WTC11 (cell line): ENCODE measurements at regions not wholly inside any gene's neighbourhood (a gene's known extent, or its start where the extent isn't known, plus 50 kb on each side); places are given as distances from the start of the nearest gene placed in this dataset.

Experiments used
- ATAC-seq: fragments of 200-7000 bp; cut with Tn5 transposase; 2 replicates; pipeline ENCODE4 v1.10.0; 2021; ENCODE audit warnings: mild to moderate bottlenecking, moderate library complexity
- CTCF ChIA-PET: fragments of 300-600 bp; sonication (Branson Sonifier 250); formaldehyde crosslinking; loops from one replicate; lab custom pipeline; 2021; ENCODE audit warnings: antibody characterized with exemption; lab: Charles Lee
- POLR2A ChIA-PET: fragments of 350-600 bp; sonication (Branson Sonifier 250); formaldehyde crosslinking; loops from one replicate; lab custom pipeline; 2021; ENCODE audit warnings: antibody characterized with exemption; lab: Charles Lee
- DNase-seq: peaks from one replicate; pipeline ENCODE4 v3.0.0; 2021; ENCODE audit warnings: low spot score
- H3K27ac Mint-ChIP-seq: 2 replicates; pipeline ENCODE4 v1.8.0; 2021; ENCODE audit warnings: mixed read lengths
- H3K27me3 Mint-ChIP-seq: 2 replicates; pipeline ENCODE4 v1.8.0; 2021; ENCODE audit warnings: low read depth, mild to moderate bottlenecking, moderate library complexity, mixed read lengths
- H3K36me3 Mint-ChIP-seq: 2 replicates; pipeline ENCODE4 v1.8.0; 2021; ENCODE audit warnings: mixed read lengths
- H3K4me1 Mint-ChIP-seq: 2 replicates; pipeline ENCODE4 v1.8.0; 2022; ENCODE audit warnings: mixed read lengths
- H3K4me3 Mint-ChIP-seq: 2 replicates; pipeline ENCODE4 v1.8.0; 2021; ENCODE audit warnings: mild to moderate bottlenecking, moderate library complexity, mixed read lengths
- H3K9me3 Mint-ChIP-seq: 2 replicates; pipeline ENCODE4 v1.8.0; 2021; ENCODE audit warnings: mixed read lengths
- AR ChIP-seq: fragments of 250-450 bp; sonication (Bioruptor Pico); IDR thresholded peaks from 2 replicates; pipeline ENCODE4 v1.9.0; 2021; ENCODE audit warnings: mild to moderate bottlenecking
- E2F4 ChIP-seq: sonication (generic); formaldehyde crosslinking; IDR thresholded peaks from 2 replicates; pipeline ENCODE4 v1.8.1; 2022; ENCODE audit warnings: low read depth, mild to moderate bottlenecking, moderate library complexity, missing genetic modification reagents, borderline replicate concordance
- ESRRA ChIP-seq: sonication (generic); formaldehyde crosslinking; IDR thresholded peaks from 2 replicates; pipeline ENCODE4 v1.8.1; 2022; ENCODE audit warnings: mild to moderate bottlenecking, missing genetic modification reagents, borderline replicate concordance
- GTF2I ChIP-seq: fragments of 250-450 bp; sonication (Bioruptor Pico); conservative IDR thresholded peaks from 2 replicates; pipeline ENCODE4 v1.4.0; 2021; ENCODE audit warnings: mild to moderate bottlenecking
- JUN ChIP-seq: sonication (generic); formaldehyde crosslinking; IDR thresholded peaks from 2 replicates; pipeline ENCODE4 v1.8.0; 2023; ENCODE audit warnings: mild to moderate bottlenecking, missing genetic modification reagents
- MLX ChIP-seq: sonication (generic); formaldehyde crosslinking; IDR thresholded peaks from 2 replicates; pipeline ENCODE4 v1.8.1; 2023; ENCODE audit warnings: mild to moderate bottlenecking, missing genetic modification reagents, moderate library complexity
- MYBL2 ChIP-seq: sonication (generic); formaldehyde crosslinking; IDR thresholded peaks from 2 replicates; pipeline ENCODE4 v1.8.1; 2023; ENCODE audit warnings: mild to moderate bottlenecking, moderate library complexity, missing genetic modification reagents
- SMAD4 ChIP-seq: sonication (generic); formaldehyde crosslinking; IDR thresholded peaks from 2 replicates; pipeline ENCODE4 v1.8.0; 2022; ENCODE audit warnings: mild to moderate bottlenecking, missing genetic modification reagents
- STAT6 ChIP-seq: sonication (generic); formaldehyde crosslinking; conservative IDR thresholded peaks from 2 replicates; pipeline ENCODE4 v1.8.1; 2023; ENCODE audit warnings: mild to moderate bottlenecking, low read depth, missing genetic modification reagents, moderate library complexity
- ZBTB21 ChIP-seq: sonication (generic); formaldehyde crosslinking; IDR thresholded peaks from 2 replicates; pipeline ENCODE4 v1.8.1; 2023; ENCODE audit warnings: mild to moderate bottlenecking, missing genetic modification reagents, borderline replicate concordance
- ZNF138 ChIP-seq: sonication (generic); formaldehyde crosslinking; conservative IDR thresholded peaks from 2 replicates; pipeline ENCODE4 v1.8.1; 2022; ENCODE audit warnings: mild to moderate bottlenecking, moderate library complexity, missing genetic modification reagents
- ZNF263 ChIP-seq: sonication (generic); formaldehyde crosslinking; IDR thresholded peaks from 2 replicates; pipeline ENCODE4 v1.8.1; 2022; ENCODE audit warnings: low read depth, mild to moderate bottlenecking, moderate library complexity, missing genetic modification reagents
- ZNF512 ChIP-seq: sonication (generic); formaldehyde crosslinking; IDR thresholded peaks from 2 replicates; pipeline ENCODE4 v1.8.1; 2022; ENCODE audit warnings: missing genetic modification reagents, borderline replicate concordance
- ZNF671 ChIP-seq: fragments of 250-450 bp; sonication (Bioruptor Pico); IDR thresholded peaks from 2 replicates; pipeline ENCODE4 v1.8.0; 2021; ENCODE audit warnings: mild to moderate bottlenecking

GRCh38 chr10:78727251-78727650 is 341.5 kb upstream of the ZMIZ1 start (continued):
- TF ChIP-seq JUN (CRISPR knock-in tag), result no peak
- no peak for TF ChIP-seq ZNF138
- TF ChIP-seq ZNF671 (CRISPR knock-in tag), result no peak
- TF ChIP-seq MLX (CRISPR knock-in tag), result no peak
- TF ChIP-seq MYBL2 (CRISPR knock-in tag), result no peak

- no peaks in the 10 kb centered on the region for H3K4me1 Mint-ChIP-seq
- ATAC-seq (no peak), DNase-seq (no peak)
- H3K27me3 Mint-ChIP-seq, result no peaks in the 10 kb centered on the region; the same call in 1 of the 2 replicates
- ChIA-PET CTCF (no interaction called here), POLR2A (interaction anchor here (0.6 kb wide), 1 partner anchor 572 kb away, joined by 4 read pairs; no protein-coding TSS in a partner anchor)
- H3K36me3 Mint-ChIP-seq, result no peaks in the 10 kb centered on the region
- H3K4me3 Mint-ChIP-seq, result no peak overlapping the region
- no peak for TF ChIP-seq GTF2I (CRISPR knock-in tag)
- no peak for TF ChIP-seq AR (CRISPR knock-in tag)
- peaks cover 3% of the 10 kb centered on the region; the same call in 1 of the 2 replicates for H3K9me3 Mint-ChIP-seq
- H3K27ac Mint-ChIP-seq, result no peak overlapping the region
Observed at GRCh38 chr10:78727728-78728127, 341.0 kb upstream of the ZMIZ1 start.

- CTCF ChIA-PET, result no interaction called here
- no peaks in the 10 kb centered on the region for H3K36me3 Mint-ChIP-seq
- no peak overlapping the region for H3K27ac Mint-ChIP-seq
- TF ChIP-seq SMAD4 (CRISPR knock-in tag) (no peak), E2F4 (CRISPR knock-in tag) (no peak), STAT6 (no peak), ESRRA (no peak), ZNF263 (no peak), GTF2I (CRISPR knock-in tag) (no peak), ZBTB21 (no peak), ZNF512 (CRISPR knock-in tag) (no peak)
- POLR2A ChIA-PET, result interaction anchor here (0.6 kb wide), 1 partner anchor 573 kb away, joined by 4 read pairs; no protein-coding TSS in a partner anchor
- DNase-seq, result no peak
- H3K4me3 Mint-ChIP-seq, result no peak overlapping the region
- H3K27me3 Mint-ChIP-seq, result no peaks in the 10 kb centered on the region; the same call in 1 of the 2 replicates
- ATAC-seq, result no peak
- no peaks in the 10 kb centered on the region for H3K4me1 Mint-ChIP-seq
- peaks cover 3% of the 10 kb centered on the region; the same call in 1 of the 2 replicates for H3K9me3 Mint-ChIP-seq
Observed at GRCh38 chr10:78728176-78728575, 340.6 kb upstream of the ZMIZ1 start.
